H9 (cell line): ENCODE measurements at regions not wholly inside any gene's neighbourhood (a gene's known extent, or its start where the extent isn't known, plus 50 kb on each side); places are given as distances from the start of the nearest gene placed in this dataset.
"Not testable (repeated sequence)": the region's sequence is repeated elsewhere in the genome, so short reads cannot be mapped to it uniquely, and the experiment has no call there.

ENCODE experiments used
- DNase-seq: peaks from one replicate; pipeline ENCODE4 v3.0.0-alpha.2; 2017
- H2AFZ ChIP-seq: one replicate; pipeline ENCODE4 v1.6.1; 2013; ENCODE audit warnings: mild to moderate bottlenecking, low read length, control low read depth, moderate library complexity
- H2AK5ac ChIP-seq: 2 replicates; pipeline ENCODE4 v1.6.1; 2013; ENCODE audit warnings: low read length, control low read depth, mixed read lengths; ENCODE audit not compliant: insufficient read length
- H2BK120ac ChIP-seq: one replicate; pipeline ENCODE4 v1.6.1; 2013; ENCODE audit warnings: low read depth, mild to moderate bottlenecking, low read length, control low read depth, inconsistent platforms; ENCODE audit not compliant: poor library complexity, severe bottlenecking
- H2BK12ac ChIP-seq: 2 replicates; pipeline ENCODE4 v1.6.1; 2013; ENCODE audit warnings: low read length, control low read depth, mixed read lengths, low read depth; ENCODE audit not compliant: insufficient read length
- H2BK15ac ChIP-seq: 2 replicates; pipeline ENCODE4 v1.6.1; 2013; ENCODE audit warnings: low read depth, low read length, control low read depth
- H2BK20ac ChIP-seq: one replicate; pipeline ENCODE4 v1.6.1; 2013; ENCODE audit warnings: low read depth, mild to moderate bottlenecking, low read length, control low read depth, inconsistent platforms; ENCODE audit not compliant: poor library complexity, severe bottlenecking
- H2BK5ac ChIP-seq: 2 replicates; pipeline ENCODE4 v1.6.1; 2013; ENCODE audit warnings: low read length, control low read depth, mixed read lengths; ENCODE audit not compliant: insufficient read length
- H3K14ac ChIP-seq: 2 replicates; pipeline ENCODE4 v1.6.1; 2013; ENCODE audit warnings: low read length, control low read depth; ENCODE audit not compliant: insufficient read depth
- H3K18ac ChIP-seq: 2 replicates; pipeline ENCODE4 v1.6.1; 2013; ENCODE audit warnings: low read depth, mild to moderate bottlenecking, mixed read lengths, low read length, control low read depth; ENCODE audit not compliant: insufficient read length
- H3K23ac ChIP-seq: 2 replicates; pipeline ENCODE4 v1.6.1; 2013; ENCODE audit warnings: low read length, control low read depth, mixed read lengths, low read depth; ENCODE audit not compliant: insufficient read length
- H3K23me2 ChIP-seq: 2 replicates; pipeline ENCODE4 v1.6.1; 2013; ENCODE audit warnings: low read depth, mild to moderate bottlenecking, mixed read lengths, low read length, control low read depth; ENCODE audit not compliant: insufficient read length, poor library complexity, severe bottlenecking
- H3K27ac ChIP-seq: 2 replicates; pipeline ENCODE4 v1.5.1; 2013; ENCODE audit warnings: low read length, control low read depth, mixed read lengths, low read depth; ENCODE audit not compliant: insufficient read length
- H3K27me3 ChIP-seq: 2 replicates; pipeline ENCODE4 v1.6.1; 2013; ENCODE audit warnings: low read length, control low read depth, inconsistent platforms; ENCODE audit not compliant: insufficient read depth
- H3K4ac ChIP-seq: 2 replicates; pipeline ENCODE4 v1.6.1; 2013; ENCODE audit warnings: low read depth, mild to moderate bottlenecking, control low read depth, inconsistent platforms, low read length, moderate library complexity
- H3K4me1 ChIP-seq: 2 replicates; pipeline ENCODE4 v1.6.1; 2013; ENCODE audit warnings: low read length, control low read depth, inconsistent platforms; ENCODE audit not compliant: insufficient read depth
- H3K4me2 ChIP-seq: 2 replicates; pipeline ENCODE4 v1.6.1; 2013; ENCODE audit warnings: low read length, control low read depth, mixed read lengths; ENCODE audit not compliant: insufficient read length, insufficient read depth
- H3K56ac ChIP-seq: 2 replicates; pipeline ENCODE4 v1.6.1; 2013; ENCODE audit warnings: low read depth, mild to moderate bottlenecking, mixed read lengths, low read length, control low read depth; ENCODE audit not compliant: insufficient read length
- H3K79me1 ChIP-seq: 2 replicates; pipeline ENCODE4 v1.6.1; 2013; ENCODE audit warnings: low read depth, mild to moderate bottlenecking, moderate library complexity, low read length, control low read depth, inconsistent platforms; ENCODE audit not compliant: insufficient read depth, poor library complexity, severe bottlenecking
- H3K79me2 ChIP-seq: 2 replicates; pipeline ENCODE4 v1.6.1; 2013; ENCODE audit warnings: low read length, control low read depth, inconsistent platforms; ENCODE audit not compliant: insufficient read depth
- H3K9ac ChIP-seq: 2 replicates; pipeline ENCODE4 v1.6.1; 2013; ENCODE audit warnings: low read length, control low read depth, mixed read lengths; ENCODE audit not compliant: insufficient read length; ENCODE audit errors: extremely low read depth
- H3K9me3 ChIP-seq: one replicate; pipeline ENCODE4 v1.6.1; 2013; ENCODE audit warnings: low read depth, low read length, inconsistent platforms; ENCODE audit not compliant: control insufficient read depth
- H3T11ph ChIP-seq: one replicate; pipeline ENCODE4 v1.6.1; 2013; ENCODE audit warnings: mild to moderate bottlenecking, low read length, control low read depth, inconsistent platforms
- H4K20me1 ChIP-seq: one replicate; pipeline ENCODE4 v1.6.1; 2013; ENCODE audit not compliant: control insufficient read depth, insufficient read length, insufficient read depth
- H4K5ac ChIP-seq: 2 replicates; pipeline ENCODE4 v1.6.1; 2013; ENCODE audit warnings: low read depth, mild to moderate bottlenecking, mixed read lengths, low read length, control low read depth; ENCODE audit not compliant: insufficient read length
- H4K8ac ChIP-seq: replicated peaks from 2 replicates; pipeline ENCODE4 v1.6.1; 2013; ENCODE audit warnings: low read length, control low read depth, mixed read lengths, low read depth; ENCODE audit not compliant: insufficient read length
- H4K91ac ChIP-seq: 2 replicates; pipeline ENCODE4 v1.6.1; 2013; ENCODE audit warnings: low read depth, mild to moderate bottlenecking, moderate library complexity, mixed read lengths, low read length, control low read depth; ENCODE audit not compliant: insufficient read length
- H3K27ac Mint-ChIP-seq, 3 experiments: 2 replicates in 2 of 3; 3 replicates in 1 of 3; pipeline ENCODE4 v1.8.0; 2020 to 2021; ENCODE audit warnings: mixed read lengths in 3 of 3, mild to moderate bottlenecking in 1 of 3, moderate library complexity in 1 of 3
- H3K27me3 Mint-ChIP-seq: 2 replicates; pipeline ENCODE4 v1.8.0; 2021; ENCODE audit warnings: low read depth, mild to moderate bottlenecking, moderate library complexity, mixed read lengths
- H3K36me3 Mint-ChIP-seq, 3 experiments: 2 replicates in 2 of 3; 3 replicates in 1 of 3; pipeline ENCODE4 v1.8.0; 2020 to 2021; ENCODE audit warnings: low read depth in 3 of 3, mixed read lengths in 3 of 3; ENCODE audit not compliant: insufficient read depth in 1 of 3
- H3K4me1 Mint-ChIP-seq, 2 experiments: 2 replicates each; pipeline ENCODE4 v1.8.0; 2020; ENCODE audit warnings: mixed read lengths in 2 of 2
- H3K4me3 Mint-ChIP-seq, 2 experiments: 2 replicates in 1 of 2; 3 replicates in 1 of 2; pipeline ENCODE4 v1.8.0; 2020 to 2021; ENCODE audit warnings: mild to moderate bottlenecking in 2 of 2, mixed read lengths in 2 of 2, moderate library complexity in 1 of 2
- H3K9me3 Mint-ChIP-seq, 2 experiments: 2 replicates in 1 of 2; 3 replicates in 1 of 2; pipeline ENCODE4 v1.8.0; 2020; ENCODE audit warnings: mild to moderate bottlenecking in 2 of 2, mixed read lengths in 2 of 2, moderate library complexity in 1 of 2
- WGBS: extraction: QIAGEN DNeasy Blood & Tissue Kit; methylation state at CpG from one replicate; pipeline ENCODE4 v1.1.7; 2013; ENCODE audit warnings: missing lambda C conversion rate, low lambda C conversion rate, mixed read lengths; ENCODE audit not compliant: insufficient read length; ENCODE audit errors: extremely low coverage; 5-methylcytosine and 5-hydroxymethylcytosine counted together

DNA sequence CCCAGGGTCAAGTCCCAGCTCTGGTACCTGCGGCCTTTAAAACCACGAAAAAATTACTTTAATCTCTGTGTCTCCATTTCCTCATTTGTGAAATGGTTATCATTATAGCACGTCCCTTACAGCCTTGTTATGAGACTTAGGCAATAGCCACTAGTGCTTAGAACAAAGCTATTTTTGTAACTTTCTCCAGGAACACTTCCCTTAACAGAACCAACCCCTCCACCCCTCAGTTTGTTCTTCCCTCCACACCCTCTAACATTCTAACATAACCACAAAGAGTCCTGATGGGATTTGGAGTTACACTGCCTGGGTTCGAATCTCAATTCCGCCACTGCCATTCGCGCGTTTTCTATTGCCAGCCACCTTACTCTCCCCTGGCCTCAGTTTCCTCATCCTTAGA lies 2777.4 kb upstream of the TPTE start:
- H2BK12ac ChIP-seq, H3K27ac ChIP-seq, H2AFZ ChIP-seq, H3K36me3 Mint-ChIP-seq, H3K27me3 ChIP-seq, H3K79me1 ChIP-seq, H3K79me2 ChIP-seq, H3K9me3 Mint-ChIP-seq, H3K9ac ChIP-seq, H3K9me3 ChIP-seq, H2BK5ac ChIP-seq, H2BK120ac ChIP-seq, DNase-seq, H4K5ac ChIP-seq, H3K14ac ChIP-seq, H3K56ac ChIP-seq, H3T11ph ChIP-seq, H3K23me2 ChIP-seq, H3K23ac ChIP-seq, H2BK15ac ChIP-seq, H4K20me1 ChIP-seq, H3K4me3 Mint-ChIP-seq, H3K27me3 Mint-ChIP-seq, H3K4ac ChIP-seq, H3K4me2 ChIP-seq, H3K4me1 Mint-ChIP-seq, H4K91ac ChIP-seq, H3K27ac Mint-ChIP-seq, H2AK5ac ChIP-seq, H4K8ac ChIP-seq, H3K18ac ChIP-seq, H3K4me1 ChIP-seq, H2BK20ac ChIP-seq: not testable (repeated sequence)
- WGBS, result no CpG with 5 or more reads among the region's 8 CpGs

- not testable (repeated sequence) for H4K8ac ChIP-seq, H3K4me2 ChIP-seq, H3K4me1 ChIP-seq, DNase-seq, H3K9ac ChIP-seq, H2BK15ac ChIP-seq, H3K4me3 Mint-ChIP-seq, H2BK5ac ChIP-seq, H3K9me3 ChIP-seq, H3K4me1 Mint-ChIP-seq, H3K14ac ChIP-seq, H3K23me2 ChIP-seq, H3T11ph ChIP-seq, H3K4ac ChIP-seq, H3K27ac ChIP-seq, H3K79me2 ChIP-seq, H3K9me3 Mint-ChIP-seq, H3K27me3 Mint-ChIP-seq, H4K91ac ChIP-seq, H3K27ac Mint-ChIP-seq, H2AFZ ChIP-seq, H4K5ac ChIP-seq, H3K56ac ChIP-seq, H3K27me3 ChIP-seq, H2BK12ac ChIP-seq, H2BK20ac ChIP-seq, H3K18ac ChIP-seq, H3K23ac ChIP-seq, H3K36me3 Mint-ChIP-seq, H3K79me1 ChIP-seq, H4K20me1 ChIP-seq, H2BK120ac ChIP-seq, H2AK5ac ChIP-seq
- no CpG with 5 or more reads among the region's 49 CpGs for WGBS
These were observed 2776.8 kb upstream of the TPTE start for GRCh38 chr21:7744406-7745099.
